Limb (tissue), 2 donors: ENCODE measurements at regions not wholly inside any gene's neighbourhood (a gene's known extent, or its start where the extent isn't known, plus 50 kb on each side); places are given as distances from the start of the nearest gene placed in this dataset.

Experiments used
- DNase-seq, 2 donors: peaks; one replicate each; pipeline ENCODE4 v3.0.0-alpha.2; 2016; ENCODE audit errors: extremely low spot score in 2 of 2

DNA sequence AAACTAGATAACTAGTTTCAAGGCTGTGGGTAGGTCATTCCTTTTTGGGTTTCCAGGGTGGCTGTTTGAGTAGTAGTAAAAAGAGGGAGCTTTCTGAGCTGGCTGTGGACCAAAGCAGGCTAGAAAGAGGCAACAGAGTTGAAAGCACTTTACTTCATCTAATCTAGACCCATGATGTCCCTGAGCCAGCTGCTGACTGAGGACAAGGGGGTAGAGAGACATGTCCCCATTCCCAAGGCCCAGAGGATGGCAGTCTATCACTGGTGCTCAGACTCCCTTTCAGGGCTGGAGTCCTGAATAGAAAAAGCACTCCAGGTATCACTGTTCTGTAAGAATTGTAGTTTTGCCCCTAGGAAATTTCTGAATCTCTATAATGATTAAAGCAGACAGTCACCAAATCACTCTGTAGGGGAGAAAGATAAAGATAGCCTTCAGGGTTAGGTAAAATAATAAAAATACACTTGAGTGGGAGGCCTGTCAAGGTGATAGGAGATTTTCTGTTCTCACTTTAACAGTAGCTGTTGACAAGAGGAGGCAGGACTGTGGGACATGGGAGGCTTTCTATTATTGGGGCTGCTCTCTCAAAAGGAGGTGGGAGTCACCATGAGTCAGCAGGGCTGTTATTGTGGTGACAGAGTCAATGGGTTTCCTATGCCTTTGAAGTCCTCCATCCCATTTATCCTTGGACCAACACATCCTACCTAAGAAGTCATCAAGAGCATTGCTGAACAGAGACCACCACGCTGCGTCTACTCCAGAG is 190.2 kb upstream of the MPHOSPH6 start:
- DNase-seq: no peak

DNA sequence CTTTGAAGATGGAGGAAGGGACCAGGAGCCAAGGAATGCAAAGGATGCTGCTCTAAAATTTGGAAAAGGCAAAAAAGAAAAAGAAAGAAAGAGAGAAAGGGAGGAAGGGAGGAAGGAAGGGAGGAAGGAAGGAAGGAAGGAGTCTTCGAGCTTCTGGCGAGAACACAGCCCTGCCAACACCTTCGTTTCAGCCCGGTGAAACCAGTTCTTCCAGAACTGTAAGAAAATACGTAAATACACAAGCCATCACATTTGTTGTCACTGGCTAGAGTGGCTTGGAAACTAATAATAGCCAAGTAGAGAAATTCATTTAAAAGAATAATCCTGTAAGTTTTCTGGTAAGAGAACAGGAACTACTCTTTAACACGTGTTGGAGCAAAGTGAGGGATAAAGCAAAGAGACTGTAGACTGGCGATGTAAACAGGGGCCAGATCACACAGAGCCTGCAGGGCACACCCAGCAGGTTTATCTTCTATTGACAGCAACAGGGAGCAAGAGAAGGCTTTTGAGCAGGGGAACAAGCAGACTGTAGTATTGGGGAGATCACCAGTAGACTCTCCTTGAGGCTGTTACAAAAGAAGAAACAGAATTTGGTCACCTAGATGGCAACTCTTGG is 188.7 kb upstream of the MPHOSPH6 start:
- no peak for DNase-seq

DNA sequence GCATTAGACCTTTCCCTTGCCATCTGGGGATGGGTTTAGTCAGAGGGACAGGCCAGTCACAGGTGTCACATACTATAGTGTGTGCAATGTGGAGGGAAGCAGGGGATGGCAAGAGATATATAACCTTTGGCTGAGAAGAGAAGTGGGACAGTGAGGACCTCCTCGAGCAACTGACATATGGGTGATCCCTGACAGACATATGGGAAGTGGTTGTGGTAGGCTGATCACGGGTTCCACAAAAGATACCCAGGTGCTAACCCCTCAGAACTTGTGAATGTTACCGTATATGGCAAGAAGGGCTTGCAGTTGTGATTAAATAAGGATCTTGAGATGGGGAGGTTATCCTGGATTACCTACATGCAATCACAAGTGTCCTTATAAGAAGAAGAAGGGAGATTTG is 188.1 kb upstream of the MPHOSPH6 start:
- DNase-seq: no peak

DNA sequence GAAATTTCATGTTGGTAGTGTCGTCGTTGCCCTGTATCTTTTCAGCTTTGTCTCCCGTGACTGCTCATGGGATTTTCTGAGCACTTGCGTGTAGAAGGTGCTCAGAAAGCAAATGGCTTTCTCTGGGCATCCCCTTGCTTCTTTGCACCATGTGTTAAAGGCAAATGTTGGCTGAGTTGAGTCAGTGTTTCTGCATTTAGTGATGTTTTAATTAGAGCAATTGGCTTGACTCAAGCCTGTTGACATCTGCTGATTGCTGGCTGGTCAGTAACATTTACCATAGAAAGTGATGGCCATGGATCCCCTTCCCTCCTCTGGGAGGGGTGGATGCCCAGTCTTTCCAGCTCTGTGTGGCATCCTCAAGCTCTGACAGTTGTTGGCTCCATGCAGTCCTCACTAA is 187.2 kb upstream of the MPHOSPH6 start:
- no peak for DNase-seq

DNA sequence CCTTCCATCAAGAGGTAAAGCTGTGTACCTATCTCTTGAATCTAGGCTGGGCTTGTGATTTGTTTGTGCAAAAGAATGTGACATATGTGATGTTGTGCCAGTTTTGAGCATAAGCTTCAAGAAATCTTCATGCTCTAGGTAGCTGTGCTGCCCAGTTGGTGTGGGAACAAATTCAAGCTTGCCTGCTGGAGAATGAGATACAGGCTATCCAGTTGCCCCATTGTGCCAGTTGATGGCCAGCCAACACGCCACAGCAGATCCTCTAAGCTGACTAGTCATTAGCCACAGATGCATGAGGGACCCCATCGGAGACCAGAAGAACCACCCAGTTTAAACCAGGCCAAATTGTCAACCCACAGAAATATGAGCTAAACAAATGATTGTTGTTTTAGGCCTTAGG is 180.5 kb upstream of the MPHOSPH6 start:
- no peak for DNase-seq

DNA sequence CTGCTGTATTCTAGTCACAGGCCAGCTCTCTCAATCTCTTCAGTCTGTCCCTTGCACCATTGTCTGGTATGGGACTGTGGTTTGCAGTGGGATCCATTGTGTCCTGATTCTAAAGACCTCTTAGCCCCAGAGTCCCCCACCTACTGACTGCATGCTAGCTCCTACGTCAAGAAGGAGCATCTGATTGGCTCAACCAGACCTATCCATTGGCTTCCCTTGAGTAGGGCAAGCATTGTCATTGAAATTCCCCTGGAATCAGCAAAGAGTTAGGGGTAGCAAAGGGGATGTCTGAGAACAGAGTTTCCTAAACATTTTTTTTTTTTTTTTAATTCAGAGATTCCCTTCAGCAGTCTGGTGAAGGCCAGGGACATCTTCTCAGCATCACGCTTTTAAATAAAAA is 175.3 kb upstream of the MPHOSPH6 start:
- DNase-seq: no peak

DNA sequence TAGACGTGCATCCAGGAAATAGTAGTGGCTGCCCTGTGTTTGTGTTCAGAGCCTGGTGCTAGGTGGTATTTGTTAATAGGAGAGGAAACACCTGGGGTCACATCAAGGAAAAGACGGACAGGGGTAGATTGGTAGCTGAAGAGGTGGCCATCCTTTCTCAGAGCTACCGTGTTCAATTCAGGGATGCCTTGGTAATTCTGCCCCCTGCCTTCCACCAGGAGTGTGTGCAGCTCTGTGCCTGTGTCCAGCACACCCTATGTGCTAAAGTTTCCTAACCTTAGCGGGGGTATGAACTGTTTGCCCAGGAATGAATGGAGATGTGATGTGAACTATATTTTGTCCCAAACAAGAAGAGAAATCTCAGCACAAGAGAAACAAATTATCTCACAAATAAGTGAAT is 174.1 kb upstream of the MPHOSPH6 start:
- no peak for DNase-seq

DNA sequence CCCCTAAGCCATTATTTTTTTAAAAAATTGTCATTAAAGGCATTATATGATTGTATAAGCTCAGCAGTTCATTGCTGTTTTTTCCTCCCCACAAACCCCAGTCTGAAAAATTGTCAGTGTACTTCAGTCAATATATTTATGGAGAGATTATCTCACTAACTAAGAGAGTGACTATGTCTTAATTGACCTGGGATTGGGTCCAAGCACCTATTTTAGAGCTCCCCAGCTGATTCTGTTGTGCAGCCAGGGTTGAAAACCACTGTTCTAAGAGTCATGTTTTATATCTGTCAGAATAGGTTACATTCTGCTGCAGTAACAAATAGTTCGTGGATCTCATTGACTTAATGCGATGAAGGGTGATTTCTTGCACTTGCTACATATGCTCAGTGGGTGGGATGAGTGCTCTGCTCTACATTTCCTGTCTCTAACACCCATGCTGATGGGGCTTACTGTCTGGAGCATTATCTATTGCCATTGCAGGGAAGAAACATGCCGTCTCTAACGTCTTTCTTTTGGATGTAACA is 171.2 kb upstream of the MPHOSPH6 start:
- no peak for DNase-seq

DNA sequence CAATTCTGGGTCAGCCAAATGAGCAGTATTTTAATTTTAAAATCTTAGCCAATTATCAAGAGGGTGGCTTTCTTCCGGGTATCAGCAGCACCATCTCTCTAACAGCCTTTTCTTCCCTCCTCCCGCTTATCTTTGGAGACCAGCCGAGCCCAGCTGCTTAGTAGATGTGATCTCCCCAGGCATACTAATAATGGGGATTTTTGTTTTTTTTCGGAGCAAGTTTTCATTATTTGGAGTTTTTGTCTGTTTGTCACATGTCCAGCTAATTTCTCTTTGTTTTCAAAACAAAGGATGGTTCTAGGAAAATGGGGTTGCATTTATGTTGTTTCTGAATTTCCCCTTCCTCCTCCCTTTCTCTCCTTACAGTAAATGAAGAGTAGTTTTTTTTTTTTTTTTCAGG is 170.5 kb upstream of the MPHOSPH6 start:
- DNase-seq: no peak

DNA sequence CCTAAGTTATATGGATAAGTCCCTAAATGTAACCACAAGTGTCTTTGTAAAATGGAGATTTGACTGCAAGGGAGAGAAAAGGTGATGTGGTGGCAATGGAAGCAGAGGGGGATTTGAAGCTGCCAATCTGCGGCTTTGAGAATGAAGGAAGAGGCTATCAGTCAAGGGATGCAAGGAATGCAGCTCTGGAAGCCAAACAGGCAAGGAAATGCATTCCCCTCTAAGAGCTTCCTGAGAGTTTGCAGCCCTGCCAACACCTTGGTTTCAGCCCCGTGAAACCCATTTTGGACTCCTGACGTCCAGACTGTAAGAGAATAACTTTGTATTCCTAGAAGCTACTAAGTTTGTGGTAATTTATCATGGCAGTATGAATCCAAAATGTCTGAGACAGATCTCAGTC is 167.3 kb upstream of the MPHOSPH6 start:
- no peak for DNase-seq

DNA sequence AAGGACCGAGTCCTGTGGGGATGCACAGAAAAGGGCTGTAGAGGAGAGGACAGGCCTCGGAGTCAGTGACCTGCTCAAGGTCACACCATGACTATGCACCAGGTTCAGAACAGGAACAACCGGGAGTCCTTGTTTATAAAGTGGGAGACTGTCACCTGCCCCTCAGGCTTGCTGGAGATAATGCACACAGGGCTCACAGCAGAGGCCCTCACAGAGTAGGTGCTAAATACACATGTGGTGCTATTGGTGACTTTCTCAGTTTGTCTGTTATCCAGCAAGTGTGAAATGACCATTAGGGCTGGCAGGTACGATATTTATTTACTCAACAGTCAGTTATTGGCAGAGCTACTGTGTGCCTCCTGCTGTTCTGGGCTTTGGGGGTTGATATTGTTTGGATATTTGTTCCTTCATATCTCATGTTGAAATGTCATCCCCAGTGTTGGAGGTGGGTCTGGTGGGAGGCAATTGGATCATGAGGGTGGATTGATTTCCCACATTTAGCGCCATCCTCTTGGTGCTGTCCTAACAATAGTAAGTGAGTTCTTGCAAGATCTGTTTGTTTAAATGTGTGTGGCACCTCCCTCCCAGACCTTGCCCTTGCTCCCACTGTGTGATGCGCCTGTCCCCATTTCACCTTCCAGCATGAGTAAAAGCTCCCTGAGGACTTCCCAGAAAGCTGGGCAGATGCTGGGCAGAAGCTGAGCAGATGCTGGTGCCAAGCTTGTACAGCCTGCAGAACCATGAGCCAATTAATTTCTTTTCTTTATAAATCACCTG is 162.1 kb upstream of the MPHOSPH6 start:
- no peak for DNase-seq

DNA sequence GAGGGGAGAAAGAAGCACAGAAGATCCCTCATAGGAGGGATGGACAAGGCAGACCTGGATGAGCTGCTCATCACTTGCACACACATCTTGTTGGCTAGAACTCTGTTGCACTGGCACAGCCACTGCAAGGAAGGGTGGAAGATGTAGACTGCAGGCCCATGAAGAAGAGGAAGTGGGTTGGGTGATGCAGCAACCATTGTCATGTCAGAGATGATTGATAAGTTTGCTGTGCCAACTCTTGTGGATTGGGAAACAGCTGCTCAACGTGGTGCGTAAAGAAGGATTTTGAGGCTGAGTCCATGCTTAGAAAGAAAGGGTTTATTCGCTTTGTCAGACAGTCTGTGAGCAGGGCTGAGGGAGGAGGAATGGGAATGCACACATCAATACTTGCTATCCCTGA is 161.4 kb upstream of the MPHOSPH6 start:
- no peak for DNase-seq

DNA sequence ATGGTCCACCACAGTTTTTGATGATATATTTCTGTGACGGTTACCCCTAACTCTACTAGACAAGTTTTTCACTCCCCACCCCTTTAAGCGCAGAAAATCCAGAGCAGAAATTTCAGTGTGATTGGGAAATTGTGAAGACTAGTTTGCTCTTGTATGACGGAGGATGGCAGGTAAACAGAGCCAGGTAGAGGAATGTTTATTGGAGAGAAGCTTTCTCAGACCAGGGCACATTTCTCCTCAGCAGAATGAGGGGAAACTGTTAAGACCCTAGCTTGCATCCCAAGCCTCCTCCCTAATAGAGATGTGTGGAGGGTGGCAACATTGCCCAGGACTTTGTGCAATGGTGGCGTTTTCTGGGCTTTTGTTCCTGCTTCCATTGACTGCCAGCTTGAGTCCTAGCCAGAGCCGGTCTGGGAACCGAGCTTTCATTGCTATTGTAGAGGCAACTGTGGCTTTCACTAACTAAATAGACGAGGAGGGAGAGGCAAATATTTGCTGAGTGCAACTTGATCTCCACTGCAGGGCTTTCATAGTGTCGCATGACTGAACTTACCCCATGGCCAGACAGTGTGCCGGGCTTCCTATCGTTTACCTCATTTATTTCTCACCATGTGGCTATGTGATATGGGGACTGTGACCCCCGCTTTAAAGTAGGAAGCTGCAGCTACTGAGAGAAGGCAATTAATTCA is 159.6 kb upstream of the MPHOSPH6 start:
- no peak for DNase-seq

DNA sequence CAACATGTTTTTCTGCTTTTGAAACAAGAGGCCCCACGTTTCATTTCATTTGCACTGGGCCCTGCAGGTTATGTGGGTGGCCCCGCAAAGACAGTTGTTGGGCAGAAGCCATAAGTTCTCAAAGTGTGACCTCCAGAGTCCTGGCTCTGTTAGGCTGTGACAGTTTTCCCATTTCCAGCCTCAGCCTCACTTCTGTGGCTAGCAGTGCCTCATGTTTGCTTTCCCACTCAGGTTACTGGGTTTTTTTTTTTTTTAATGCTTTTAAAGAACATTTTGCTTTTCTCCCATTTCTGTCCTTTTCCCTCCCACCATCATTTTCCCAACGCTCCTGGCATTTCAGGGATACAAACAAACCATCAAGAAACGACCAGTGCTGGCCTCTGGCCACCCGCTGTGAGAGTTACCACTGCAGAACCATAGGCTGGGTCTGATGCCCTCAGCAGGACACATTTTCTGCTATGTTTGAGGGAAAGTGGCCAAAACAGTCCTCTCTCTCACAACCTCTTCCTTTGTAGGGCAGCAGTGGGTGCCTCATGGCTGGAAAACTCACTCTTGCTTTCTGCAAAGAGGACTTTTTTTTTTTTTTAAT is 159.0 kb upstream of the MPHOSPH6 start:
- DNase-seq: no peak

DNA sequence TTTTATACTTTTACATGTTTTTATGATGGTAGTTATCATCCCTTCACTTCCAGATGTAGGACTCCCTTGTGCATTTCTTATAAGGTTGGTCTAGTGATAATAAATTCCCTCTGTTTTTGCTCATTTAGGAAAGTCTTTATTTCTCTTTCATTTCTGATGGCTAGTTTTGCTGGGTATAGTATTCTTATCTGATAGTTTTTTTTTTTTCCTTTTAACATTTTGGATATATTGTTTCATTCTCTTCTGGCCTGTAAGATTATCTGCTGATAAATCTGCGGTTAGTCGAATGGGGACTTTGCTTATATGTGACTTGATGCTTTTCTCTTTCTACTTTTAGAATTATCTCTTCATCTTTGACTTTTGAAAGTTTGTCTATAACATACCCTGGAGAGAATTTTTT is 153.1 kb upstream of the MPHOSPH6 start:
- no peak for DNase-seq

DNA sequence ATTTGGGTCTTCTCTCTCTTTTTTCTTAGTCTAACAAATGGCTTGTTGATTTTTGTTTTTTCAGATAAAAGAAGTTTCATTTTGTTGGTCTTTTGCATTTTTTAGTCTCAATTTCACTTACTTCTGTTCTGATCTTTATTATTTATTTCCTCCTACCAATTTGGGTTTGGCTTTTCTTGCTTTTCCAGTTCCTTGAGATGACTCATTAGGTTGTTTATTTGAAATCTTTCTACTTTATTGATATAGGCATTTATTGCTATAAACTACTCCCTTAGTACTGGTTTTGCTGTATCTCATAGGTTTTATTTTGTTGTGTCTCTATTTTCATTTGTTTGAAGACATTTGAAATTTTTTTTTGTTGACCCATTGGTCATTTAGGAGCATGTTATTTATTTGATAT is 152.2 kb upstream of the MPHOSPH6 start:
- no peak for DNase-seq

DNA sequence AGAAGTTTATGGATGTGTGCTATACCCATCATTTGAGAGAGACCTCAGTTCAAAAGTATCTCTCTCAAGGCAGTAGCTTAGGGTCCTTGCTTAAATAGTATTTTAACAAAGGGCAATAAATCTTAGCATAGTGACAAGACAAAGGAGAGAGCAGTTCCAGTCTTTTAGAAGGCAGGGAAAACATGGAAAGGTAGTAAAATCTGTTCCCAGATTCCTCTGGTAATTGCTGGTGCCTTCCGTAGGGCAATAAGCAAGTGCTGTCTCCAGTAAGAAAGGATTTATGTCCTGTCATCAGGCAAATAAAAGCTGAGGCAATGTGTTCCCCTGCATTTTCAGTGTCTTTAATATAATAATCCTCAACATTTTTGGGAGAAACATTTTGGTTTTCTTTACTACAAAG is 149.0 kb upstream of the MPHOSPH6 start:
- no peak for DNase-seq

DNA sequence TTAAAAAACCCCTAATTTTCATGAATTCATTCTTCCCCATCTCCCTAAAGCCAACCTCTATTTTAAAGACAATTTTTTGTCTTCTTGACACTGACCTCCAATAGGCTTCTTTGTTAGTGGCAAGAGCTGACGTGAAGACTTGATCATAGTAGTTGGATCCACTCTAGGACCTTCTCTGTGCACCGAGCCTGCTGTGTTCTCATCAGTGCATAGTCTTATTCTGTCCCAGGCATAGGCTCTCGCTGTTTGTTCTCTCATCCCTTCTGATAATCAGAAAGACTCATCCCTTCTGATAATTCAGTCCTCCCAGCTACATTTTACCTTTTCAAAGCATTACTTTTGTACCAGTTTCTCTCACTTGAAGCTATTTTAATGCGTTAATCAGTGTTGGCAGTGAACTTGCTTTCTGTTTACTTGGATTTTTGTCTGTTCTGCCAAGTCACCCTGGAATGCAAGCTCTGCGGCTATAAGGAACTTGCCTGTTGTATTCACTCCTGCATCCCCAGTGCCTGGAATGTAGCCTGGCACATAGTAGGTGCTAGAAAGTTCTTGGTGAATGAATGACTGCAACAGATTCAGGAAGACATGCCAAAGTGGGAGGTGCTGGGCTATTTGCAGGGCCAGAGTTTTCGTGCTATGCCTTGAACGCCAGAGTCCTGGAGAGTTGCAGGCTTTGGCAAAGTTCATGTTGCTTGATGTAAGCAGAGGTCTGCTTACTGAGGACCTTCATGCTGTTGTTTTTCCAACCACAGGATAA is 147.6 kb upstream of the MPHOSPH6 start:
- no peak for DNase-seq

DNA sequence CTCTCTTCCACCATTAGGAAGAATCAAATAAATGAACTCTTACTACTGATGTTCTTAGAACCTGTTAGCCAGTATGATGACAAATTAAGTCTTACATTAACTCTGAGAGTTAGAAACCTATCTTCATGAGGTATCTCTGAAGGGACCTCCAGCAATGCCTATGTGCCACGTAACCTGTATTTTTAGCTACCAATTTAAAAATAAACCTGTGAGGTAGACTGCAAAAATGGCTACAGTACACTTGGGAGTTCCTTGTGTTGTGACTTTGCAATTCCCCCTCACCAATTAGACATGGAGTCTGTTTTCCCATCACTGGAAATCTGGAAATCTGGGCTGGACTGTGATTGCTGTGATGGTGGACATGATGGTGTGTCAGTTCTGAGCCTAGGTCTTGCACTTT is 143.7 kb upstream of the MPHOSPH6 start:
- DNase-seq: no peak

DNA sequence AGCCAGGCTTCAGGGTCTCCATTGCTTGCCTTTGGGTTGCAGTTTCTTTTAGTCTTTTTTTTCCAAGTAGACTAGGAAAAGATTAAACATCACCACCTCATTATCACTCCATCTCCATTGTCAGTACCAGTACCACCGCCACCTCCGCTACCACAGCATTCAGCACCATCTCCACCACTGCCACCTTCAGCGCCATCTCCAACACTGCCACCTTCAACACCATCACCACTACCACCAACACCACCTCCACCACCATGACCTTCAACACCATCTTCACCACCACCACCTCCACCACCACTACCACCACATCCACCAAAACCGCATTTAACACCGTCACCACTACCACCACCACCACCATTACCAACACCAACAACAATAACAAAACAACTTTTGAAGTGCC is 141.5 kb upstream of the MPHOSPH6 start:
- DNase-seq: no peak
